LNCaP clone FGC (cell line): ENCODE measurements at regions not wholly inside any gene's neighbourhood (a gene's known extent, or its start where the extent isn't known, plus 50 kb on each side); places are given as distances from the start of the nearest gene placed in this dataset.

Source experiments
- DNase-seq: peaks from one replicate; pipeline ENCODE4 v3.0.0-alpha.2; 2011; ENCODE audit warnings: low read depth
- H3K4me3 ChIP-seq: 2 replicates; pipeline ENCODE4 v1.5.1; 2011; ENCODE audit warnings: mild to moderate bottlenecking, low read depth, low read length, control low read depth
- TF ChIP-seq, protein P1 (sequence below): IDR thresholded peaks from 2 replicates; pipeline ENCODE4 v1.5.1; 2012; ENCODE audit warnings: mild to moderate bottlenecking; ENCODE audit not compliant: control insufficient read depth, insufficient read depth; ENCODE audit errors: extremely low read depth

DNA sequence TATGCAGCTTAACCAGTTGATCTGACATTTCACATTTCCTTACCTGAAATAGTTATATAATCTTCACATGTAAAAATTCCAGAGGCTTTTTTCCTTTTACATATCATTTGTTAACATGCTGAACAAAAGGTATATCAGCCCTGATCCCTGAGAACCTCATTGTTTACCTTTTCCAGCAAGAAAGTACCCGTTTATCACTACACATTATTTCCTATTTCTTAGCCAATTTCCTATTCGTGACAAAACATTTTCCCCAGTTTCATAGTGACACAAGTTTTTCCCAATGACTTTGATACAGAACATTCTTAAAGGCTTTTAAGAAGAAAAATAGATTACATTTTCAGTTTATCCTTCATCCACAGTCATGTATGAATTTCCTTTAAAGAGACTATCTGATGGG, 86.6 kb upstream of the DKK2 start:
- no peak for DNase-seq
- TF ChIP-seq, protein P1, sequence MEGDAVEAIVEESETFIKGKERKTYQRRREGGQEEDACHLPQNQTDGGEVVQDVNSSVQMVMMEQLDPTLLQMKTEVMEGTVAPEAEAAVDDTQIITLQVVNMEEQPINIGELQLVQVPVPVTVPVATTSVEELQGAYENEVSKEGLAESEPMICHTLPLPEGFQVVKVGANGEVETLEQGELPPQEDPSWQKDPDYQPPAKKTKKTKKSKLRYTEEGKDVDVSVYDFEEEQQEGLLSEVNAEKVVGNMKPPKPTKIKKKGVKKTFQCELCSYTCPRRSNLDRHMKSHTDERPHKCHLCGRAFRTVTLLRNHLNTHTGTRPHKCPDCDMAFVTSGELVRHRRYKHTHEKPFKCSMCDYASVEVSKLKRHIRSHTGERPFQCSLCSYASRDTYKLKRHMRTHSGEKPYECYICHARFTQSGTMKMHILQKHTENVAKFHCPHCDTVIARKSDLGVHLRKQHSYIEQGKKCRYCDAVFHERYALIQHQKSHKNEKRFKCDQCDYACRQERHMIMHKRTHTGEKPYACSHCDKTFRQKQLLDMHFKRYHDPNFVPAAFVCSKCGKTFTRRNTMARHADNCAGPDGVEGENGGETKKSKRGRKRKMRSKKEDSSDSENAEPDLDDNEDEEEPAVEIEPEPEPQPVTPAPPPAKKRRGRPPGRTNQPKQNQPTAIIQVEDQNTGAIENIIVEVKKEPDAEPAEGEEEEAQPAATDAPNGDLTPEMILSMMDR = no peak
- H3K4me3 ChIP-seq = no peak overlapping the region

GRCh38 chr4:107120661-107121060, 84.5 kb upstream of the DKK2 start:
- DNase-seq = no peak
- TF ChIP-seq, protein P1 = no peak
- H3K4me3 ChIP-seq = no peak overlapping the region

DNA sequence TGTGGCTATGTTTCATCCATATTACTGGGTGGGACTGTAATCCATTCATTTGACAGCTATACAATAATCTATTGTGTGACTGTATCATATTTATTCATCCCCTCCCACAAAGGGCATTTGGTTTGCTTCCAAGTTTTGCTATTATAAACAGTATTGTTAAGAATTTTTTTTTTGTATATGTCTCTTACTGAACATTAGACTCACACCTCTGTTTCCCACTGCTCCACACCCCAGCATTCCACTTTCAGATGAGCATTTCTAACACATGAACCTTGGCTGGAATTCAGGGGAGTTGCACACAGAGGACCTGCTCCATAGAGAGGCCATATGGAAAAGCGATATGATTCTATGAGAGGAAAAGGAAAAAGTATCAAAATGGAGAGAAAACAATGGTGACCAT, 81.6 kb upstream of the DKK2 start:
- H3K4me3 ChIP-seq = no peak overlapping the region
- TF ChIP-seq, protein P1 = no peak
- no peak for DNase-seq

DNA sequence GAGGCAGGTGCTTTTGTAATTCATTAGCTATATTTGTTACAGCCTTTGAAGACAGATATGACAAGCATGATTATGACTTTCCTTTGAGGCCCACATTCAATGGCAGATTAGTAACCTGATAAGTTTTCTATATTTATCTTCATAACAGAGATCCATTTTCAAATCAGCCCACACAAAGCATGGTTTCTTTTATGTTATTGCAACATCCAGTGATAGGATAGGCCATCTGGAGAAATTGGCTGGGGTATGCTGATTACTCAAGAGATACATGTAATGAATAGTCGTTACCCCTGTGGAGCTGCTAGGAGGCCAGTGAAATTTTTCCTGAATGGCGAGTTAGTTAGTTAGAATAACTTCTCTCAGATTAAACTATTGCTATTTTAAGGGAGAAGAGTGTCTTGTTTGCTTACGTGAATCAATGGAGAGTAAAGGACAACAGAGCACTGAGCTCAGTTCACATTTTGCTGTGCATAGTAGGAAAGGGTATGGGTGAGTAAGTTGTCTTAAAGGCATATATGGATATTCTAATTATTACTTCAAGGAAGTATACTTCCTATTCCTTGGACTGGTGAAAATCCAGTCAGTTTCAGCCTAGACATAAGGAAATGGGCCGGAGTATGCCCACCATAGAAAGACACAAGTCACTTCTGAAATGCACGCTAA, 79.2 kb upstream of the DKK2 start:
- no peak for DNase-seq
- TF ChIP-seq, protein P1 = no peak
- no peak overlapping the region for H3K4me3 ChIP-seq

GRCh38 chr4:107114059-107114458, 77.9 kb upstream of the DKK2 start:
- H3K4me3 ChIP-seq = no peak overlapping the region
- TF ChIP-seq, protein P1 = no peak
- no peak for DNase-seq

- no peak for DNase-seq
- no peak overlapping the region for H3K4me3 ChIP-seq
- TF ChIP-seq, protein P1 = no peak
Observed at GRCh38 chr4:107098401-107098800, 62.3 kb upstream of the DKK2 start.

DNA sequence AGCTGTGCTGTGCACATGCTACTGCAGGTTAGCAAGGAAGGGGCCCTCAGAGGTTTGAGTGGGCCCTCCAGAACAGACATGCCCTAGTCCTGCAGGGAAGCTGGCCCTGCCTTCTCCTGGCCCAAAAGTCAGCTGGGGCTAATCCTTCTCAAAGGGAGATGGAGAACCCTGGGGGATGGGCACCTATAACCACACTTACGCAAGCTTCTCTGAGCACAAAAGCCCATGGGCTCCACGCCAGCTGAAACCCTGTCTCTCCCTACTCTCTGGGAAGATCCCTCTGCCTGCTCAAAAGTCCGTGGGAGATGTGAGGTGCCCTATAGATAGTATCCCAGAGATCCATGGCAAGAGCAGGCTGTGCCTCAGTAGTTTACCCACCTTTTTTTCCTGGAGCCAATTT, 58.9 kb upstream of the DKK2 start:
- no peak overlapping the region for H3K4me3 ChIP-seq
- TF ChIP-seq, protein P1 = no peak
- no peak for DNase-seq
